Ovary (tissue), 3 donors: ENCODE measurements at regions not wholly inside any gene's neighbourhood (a gene's known extent, or its start where the extent isn't known, plus 50 kb on each side); places are given as distances from the start of the nearest gene placed in this dataset.

ENCODE experiments used
- POLR2A ChIP-seq: fragments of 450-650 bp; IDR thresholded peaks from one replicate; pipeline ENCODE4 v1.6.1; 2017; ENCODE audit warnings: antibody characterized with exemption, mild to moderate bottlenecking, moderate library complexity
- TF ChIP-seq, protein P1 (sequence below), 3 donors: fragments of 450-650 bp in 2 of 3; fragments of 200-600 bp in 1 of 3; IDR thresholded peaks; one replicate each; pipeline versions ENCODE4 v1.5.1 to v1.8.0; 2016 to 2022; ENCODE audit warnings: antibody characterized with exemption in 3 of 3, mild to moderate bottlenecking in 1 of 3
- donor health status: DM: no; HTN: no; CAD: no.

DNA sequence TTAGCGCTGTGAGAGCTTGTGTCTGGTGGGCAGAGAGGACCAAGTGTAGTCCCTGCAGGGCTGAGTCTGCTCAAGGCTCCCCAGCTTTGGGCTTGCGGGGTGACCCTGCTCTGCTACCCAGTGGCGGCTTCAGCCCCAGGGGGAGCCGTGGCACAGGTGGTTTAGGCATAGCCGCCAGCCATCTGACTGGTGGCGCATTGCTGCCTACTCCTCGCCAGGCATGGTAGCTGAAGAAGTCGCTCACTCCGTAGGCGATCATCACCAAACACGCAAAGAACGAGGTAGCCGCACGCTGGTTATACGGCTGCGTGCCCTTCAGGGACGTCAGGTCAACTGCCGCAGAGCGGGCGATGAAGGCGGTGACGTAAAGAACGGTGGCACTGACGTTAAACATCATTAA is 180.7 kb upstream of the DIPK2B start:
- TF ChIP-seq, protein P1, sequence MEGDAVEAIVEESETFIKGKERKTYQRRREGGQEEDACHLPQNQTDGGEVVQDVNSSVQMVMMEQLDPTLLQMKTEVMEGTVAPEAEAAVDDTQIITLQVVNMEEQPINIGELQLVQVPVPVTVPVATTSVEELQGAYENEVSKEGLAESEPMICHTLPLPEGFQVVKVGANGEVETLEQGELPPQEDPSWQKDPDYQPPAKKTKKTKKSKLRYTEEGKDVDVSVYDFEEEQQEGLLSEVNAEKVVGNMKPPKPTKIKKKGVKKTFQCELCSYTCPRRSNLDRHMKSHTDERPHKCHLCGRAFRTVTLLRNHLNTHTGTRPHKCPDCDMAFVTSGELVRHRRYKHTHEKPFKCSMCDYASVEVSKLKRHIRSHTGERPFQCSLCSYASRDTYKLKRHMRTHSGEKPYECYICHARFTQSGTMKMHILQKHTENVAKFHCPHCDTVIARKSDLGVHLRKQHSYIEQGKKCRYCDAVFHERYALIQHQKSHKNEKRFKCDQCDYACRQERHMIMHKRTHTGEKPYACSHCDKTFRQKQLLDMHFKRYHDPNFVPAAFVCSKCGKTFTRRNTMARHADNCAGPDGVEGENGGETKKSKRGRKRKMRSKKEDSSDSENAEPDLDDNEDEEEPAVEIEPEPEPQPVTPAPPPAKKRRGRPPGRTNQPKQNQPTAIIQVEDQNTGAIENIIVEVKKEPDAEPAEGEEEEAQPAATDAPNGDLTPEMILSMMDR (IDR thresholded peaks at IDR 0.05), result no peak
- no peak for TF ChIP-seq POLR2A
